ENCODE measurements at regions not wholly inside any gene's neighbourhood (a gene's known extent, or its start where the extent isn't known, plus 50 kb on each side); places are given as distances from the start of the nearest gene placed in this dataset.

DNA sequence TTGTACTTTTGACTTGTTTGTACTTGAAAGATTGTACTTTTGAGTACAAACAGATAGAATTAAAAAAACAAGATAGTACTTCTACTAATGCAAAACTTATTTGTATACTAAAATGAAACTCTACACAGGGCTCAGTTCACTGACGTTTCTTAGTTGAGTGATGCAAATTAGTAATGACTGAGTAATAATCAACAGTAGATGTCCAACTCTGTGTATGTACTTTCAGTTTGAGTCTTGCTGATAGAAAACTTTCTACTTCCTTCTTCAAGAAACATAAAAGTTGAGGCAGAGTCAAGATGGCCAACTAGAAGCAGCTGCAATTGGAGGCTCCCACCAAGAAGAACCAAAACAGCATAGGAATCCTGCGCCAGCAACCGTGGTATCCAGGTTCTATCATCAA lies 585.0 kb downstream of the NR4A2 start:
- no peak overlapping the region for H3K4me3 ChIP-seq
- no peaks in the 10 kb centered on the region for H3K27me3 ChIP-seq
- H3K36me3 ChIP-seq: no peaks in the 10 kb centered on the region
- H3K27ac ChIP-seq: no peak overlapping the region
- TF ChIP-seq, protein P1, sequence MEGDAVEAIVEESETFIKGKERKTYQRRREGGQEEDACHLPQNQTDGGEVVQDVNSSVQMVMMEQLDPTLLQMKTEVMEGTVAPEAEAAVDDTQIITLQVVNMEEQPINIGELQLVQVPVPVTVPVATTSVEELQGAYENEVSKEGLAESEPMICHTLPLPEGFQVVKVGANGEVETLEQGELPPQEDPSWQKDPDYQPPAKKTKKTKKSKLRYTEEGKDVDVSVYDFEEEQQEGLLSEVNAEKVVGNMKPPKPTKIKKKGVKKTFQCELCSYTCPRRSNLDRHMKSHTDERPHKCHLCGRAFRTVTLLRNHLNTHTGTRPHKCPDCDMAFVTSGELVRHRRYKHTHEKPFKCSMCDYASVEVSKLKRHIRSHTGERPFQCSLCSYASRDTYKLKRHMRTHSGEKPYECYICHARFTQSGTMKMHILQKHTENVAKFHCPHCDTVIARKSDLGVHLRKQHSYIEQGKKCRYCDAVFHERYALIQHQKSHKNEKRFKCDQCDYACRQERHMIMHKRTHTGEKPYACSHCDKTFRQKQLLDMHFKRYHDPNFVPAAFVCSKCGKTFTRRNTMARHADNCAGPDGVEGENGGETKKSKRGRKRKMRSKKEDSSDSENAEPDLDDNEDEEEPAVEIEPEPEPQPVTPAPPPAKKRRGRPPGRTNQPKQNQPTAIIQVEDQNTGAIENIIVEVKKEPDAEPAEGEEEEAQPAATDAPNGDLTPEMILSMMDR (IDR thresholded peaks at IDR 0.05): no peak
- no peaks in the 10 kb centered on the region for H3K4me1 ChIP-seq
- no peak for DNase-seq
- no peaks in the 10 kb centered on the region for H3K9me3 ChIP-seq
- intact Hi-C loops (cut with DNase I; ENCODE audit: low total_unique reads): no loop called here

DNA sequence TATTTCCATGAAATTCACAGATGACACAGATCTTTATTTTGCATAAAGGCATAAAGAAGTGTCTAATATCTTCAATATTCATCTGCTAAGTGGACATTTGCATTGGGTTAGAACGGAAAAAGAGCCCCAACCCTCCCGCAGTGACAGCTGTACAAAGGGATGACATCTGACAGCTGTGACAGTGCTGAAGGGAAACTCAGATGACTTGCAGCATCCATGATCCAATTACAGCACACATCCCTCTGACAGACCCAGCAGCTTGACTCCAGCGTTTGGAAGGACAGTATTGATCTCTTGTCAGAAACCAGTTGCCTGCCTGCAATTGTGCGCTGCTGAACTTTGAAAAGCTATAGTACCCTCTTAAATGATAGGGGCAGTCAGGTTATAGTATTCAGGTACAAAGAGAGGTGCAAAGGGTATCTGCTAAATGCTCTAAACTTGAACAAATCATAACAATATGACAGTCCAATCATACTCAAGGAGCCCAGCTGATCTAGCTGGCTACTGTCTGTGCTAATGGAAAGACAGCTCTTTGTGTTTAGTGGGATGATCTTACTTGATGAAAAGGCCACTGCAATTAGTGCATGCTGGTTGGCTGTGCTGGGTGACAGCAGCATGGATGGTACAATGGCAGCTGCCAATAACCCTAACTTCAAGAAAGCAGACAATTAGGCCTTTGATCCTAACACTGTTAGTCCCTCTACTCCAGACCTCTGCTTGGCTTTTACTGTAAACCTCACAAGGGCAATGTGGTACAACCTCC lies 599.2 kb downstream of the NR4A2 start:
- TF ChIP-seq, protein P1 (IDR thresholded peaks at IDR 0.05): no peak
- H3K4me3 ChIP-seq: no peak overlapping the region
- no peak for DNase-seq
- no peaks in the 10 kb centered on the region for H3K27me3 ChIP-seq
- no peaks in the 10 kb centered on the region for H3K9me3 ChIP-seq
- H3K4me1 ChIP-seq: no peaks in the 10 kb centered on the region
- H3K27ac ChIP-seq: no peak overlapping the region
- intact Hi-C loops (cut with DNase I; ENCODE audit: low total_unique reads): no loop called here
- no peaks in the 10 kb centered on the region for H3K36me3 ChIP-seq

DNA sequence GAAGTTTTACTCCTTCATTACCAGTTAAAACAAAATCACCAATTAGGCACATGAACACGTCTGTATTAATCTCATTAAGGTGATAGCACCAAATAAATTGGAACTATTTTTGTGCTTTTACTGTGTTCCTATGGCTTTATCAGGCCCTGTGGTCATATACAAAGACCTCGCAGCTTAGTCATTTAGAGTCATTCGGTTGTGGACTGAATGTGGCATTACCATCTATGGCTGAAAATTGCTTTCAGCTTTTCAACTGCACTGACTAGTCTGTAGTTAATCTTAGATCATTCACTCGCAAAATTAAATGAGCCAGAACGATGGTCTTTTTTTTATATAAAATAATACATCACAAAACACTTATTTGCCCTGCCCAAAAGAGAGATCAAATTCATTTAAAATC lies 601.7 kb downstream of the NR4A2 start:
- no peak overlapping the region for H3K27ac ChIP-seq
- H3K27me3 ChIP-seq: no peaks in the 10 kb centered on the region
- intact Hi-C loops (cut with DNase I; ENCODE audit: low total_unique reads): no loop called here

DNA sequence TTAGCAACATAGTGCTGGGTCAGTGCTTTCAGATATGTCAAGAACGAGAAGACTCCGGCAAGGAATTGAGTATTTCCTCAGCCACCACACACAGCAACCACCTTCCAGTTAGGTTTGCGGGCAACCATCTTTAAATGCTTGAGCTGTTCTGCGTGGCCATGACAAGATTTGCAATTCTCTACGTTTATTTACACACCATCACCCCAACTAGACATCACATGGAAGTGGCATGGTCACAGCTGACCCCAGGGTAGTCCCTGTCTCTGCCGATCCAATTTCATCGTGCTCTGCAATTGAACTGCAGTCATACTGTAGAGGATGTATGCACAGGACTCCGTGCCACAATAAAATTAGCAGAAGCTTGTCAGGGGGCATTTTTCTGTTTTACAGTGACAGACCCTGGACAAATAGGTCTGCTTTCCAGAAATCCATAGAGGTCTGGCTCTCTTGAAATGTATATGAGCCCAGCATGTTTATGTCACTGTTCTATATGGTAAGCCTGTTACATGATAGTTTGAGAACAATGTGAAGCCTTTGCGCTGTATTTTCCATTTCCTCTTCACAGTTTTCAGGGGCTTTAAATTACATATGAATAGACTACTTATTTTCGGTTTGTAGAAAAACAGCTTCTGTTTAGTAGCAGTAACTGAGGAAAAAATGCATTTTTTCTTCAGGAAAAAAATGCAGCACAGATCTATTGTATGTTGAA lies 605.2 kb downstream of the NR4A2 start:
- no peak overlapping the region for H3K27ac ChIP-seq

More for the DNA sequence above, 601.7 kb downstream of the NR4A2 start:
- H3K9me3 ChIP-seq: no peaks in the 10 kb centered on the region
- H3K4me1 ChIP-seq: no peaks in the 10 kb centered on the region
- DNase-seq: no peak
- H3K36me3 ChIP-seq: no peaks in the 10 kb centered on the region
- TF ChIP-seq, protein P1 (IDR thresholded peaks at IDR 0.05): no peak
- no peak overlapping the region for H3K4me3 ChIP-seq

DNA sequence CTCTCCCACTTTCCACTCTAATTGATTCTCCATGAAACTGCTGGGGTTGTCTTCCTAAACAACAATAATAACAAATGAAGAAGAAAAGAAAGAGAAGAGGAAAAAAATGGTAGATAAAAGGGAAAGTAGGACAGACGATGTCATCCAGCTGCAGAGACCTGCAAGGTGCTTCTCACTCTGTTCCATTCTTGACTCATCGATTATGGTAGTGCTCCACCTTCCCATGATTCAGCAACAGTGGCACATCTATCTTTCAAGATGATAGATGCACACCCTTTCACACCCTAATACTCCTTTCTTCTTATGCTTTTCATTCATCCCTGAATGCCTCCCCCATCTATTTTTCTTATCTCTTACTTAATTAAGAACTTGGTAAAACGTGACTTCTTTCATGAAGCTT lies 610.2 kb downstream of the NR4A2 start:
- H3K4me1 ChIP-seq: no peaks in the 10 kb centered on the region
- H3K27ac ChIP-seq: no peak overlapping the region
- no peak for DNase-seq
- H3K9me3 ChIP-seq: no peaks in the 10 kb centered on the region
- H3K36me3 ChIP-seq: no peaks in the 10 kb centered on the region
- TF ChIP-seq, protein P1 (IDR thresholded peaks at IDR 0.05): no peak
- H3K4me3 ChIP-seq: no peak overlapping the region
- H3K27me3 ChIP-seq: no peaks in the 10 kb centered on the region
- intact Hi-C loops (cut with DNase I; ENCODE audit: low total_unique reads): no loop called here

More for the DNA sequence above, 605.2 kb downstream of the NR4A2 start:
- intact Hi-C loops (cut with DNase I; ENCODE audit: low total_unique reads): no loop called here
- Histone ChIP-seq H3K4me3 (no peak overlapping the region), H3K4me1 (no peaks in the 10 kb centered on the region), H3K27me3 (no peaks in the 10 kb centered on the region), H3K9me3 (no peaks in the 10 kb centered on the region), H3K36me3 (no peaks in the 10 kb centered on the region)
- DNase-seq: no peak
- TF ChIP-seq, protein P1 (IDR thresholded peaks at IDR 0.05): no peak
